K562 (cell line): ENCODE measurements at regions not wholly inside any gene's neighbourhood (a gene's known extent, or its start where the extent isn't known, plus 50 kb on each side); places are given as distances from the start of the nearest gene placed in this dataset.

ENCODE experiments used
- ATAC-seq: fragments of 200-7000 bp; cut with Tn5 transposase; 3 replicates; pipeline ENCODE4 v1.9.1; 2020; ENCODE audit warnings: moderate library complexity
- BruUV-seq: library from RNA; stranded (reverse); fragments of 400-500 nt; replicated peaks from 2 replicates; lab custom pipeline; 2021; lab: Mats Ljungman, UMichigan
- CTCF ChIA-PET: fragments of 300-600 bp; formaldehyde crosslinking; extraction: SDS; loops from one replicate; lab custom pipeline; 2021; ENCODE audit warnings: low intra/inter-chr PET ratio; lab: Yijun Ruan, JAX
- POLR2A ChIA-PET: fragments of 300-600, 350-650 bp; sonication (Branson Sonifier 250); formaldehyde crosslinking; extraction: SDS; loops from one replicate; lab custom pipeline; 2021; ENCODE audit warnings: antibody characterized with exemption, inconsistent platforms; lab: Yijun Ruan, JAX
- DNase-seq, 4 experiments: peaks; one replicate each; pipeline versions ENCODE4 v3.0.0 to v3.0.0-alpha.2; 2011 to 2018; ENCODE audit warnings: low spot score in 3 of 4, mixed read lengths in 3 of 4; ENCODE audit errors: extremely low read depth in 1 of 4
- FAIRE-seq: peaks from 2 replicates; lab custom pipeline; 2011; peaks lifted over from hg19 to GRCh38; lab: Jason Lieb, UNC
- H2AFZ ChIP-seq: 2 replicates; pipeline ENCODE4 v1.6.0; 2011; ENCODE audit warnings: low read depth, low read length, control low read depth, inconsistent platforms
- H3K27ac ChIP-seq: fragments of 200-600 bp; 3 replicates; pipeline ENCODE4 v1.8.0; 2011; ENCODE audit warnings: low read depth, mild to moderate bottlenecking, control low read depth, inconsistent platforms, low read length, moderate library complexity, mixed read lengths; ENCODE audit errors: extremely low read depth
- H3K27me3 ChIP-seq, 2 experiments: fragments of 300-600 bp in 1 of 2; 2 replicates in 1 of 2; 3 replicates in 1 of 2; pipeline versions ENCODE4 v1.6.0 to v1.8.0; 2011; ENCODE audit warnings: inconsistent platforms in 2 of 2, low read length in 2 of 2, mild to moderate bottlenecking in 1 of 2, mixed read lengths in 1 of 2, moderate library complexity in 1 of 2; ENCODE audit not compliant: control insufficient read depth in 2 of 2, insufficient read depth in 2 of 2
- H3K36me3 ChIP-seq: fragments of 300-600 bp; 3 replicates; pipeline ENCODE4 v1.8.0; 2011; ENCODE audit warnings: mild to moderate bottlenecking, low read length, inconsistent platforms; ENCODE audit not compliant: control insufficient read depth, insufficient read depth
- H3K4me1 ChIP-seq, 2 experiments: fragments of 200-600 bp in 1 of 2; replicated peaks in 1 of 2; 2 replicates in 1 of 2; 3 replicates in 1 of 2; pipeline versions ENCODE4 v1.5.1 to v1.8.0; 2011; ENCODE audit warnings: inconsistent platforms in 2 of 2, low read length in 2 of 2, mild to moderate bottlenecking in 1 of 2, mixed read lengths in 1 of 2, moderate library complexity in 1 of 2; ENCODE audit not compliant: control insufficient read depth in 2 of 2, insufficient read depth in 2 of 2
- H3K4me2 ChIP-seq: 2 replicates; pipeline ENCODE4 v1.6.1; 2011; ENCODE audit warnings: low read length, control low read depth, inconsistent platforms, mixed read lengths; ENCODE audit not compliant: insufficient read depth
- H3K4me3 ChIP-seq: fragments of 200-600 bp; sonication (generic), shearing (Covaris generic); 2 replicates; pipeline ENCODE4 v1.5.1; 2016; ENCODE audit warnings: control low read depth, inconsistent platforms
- H3K79me2 ChIP-seq: fragments of 200-600 bp; 3 replicates; pipeline ENCODE4 v1.8.0; 2011; ENCODE audit warnings: low read length, inconsistent platforms; ENCODE audit not compliant: control insufficient read depth, insufficient read depth
- H3K9ac ChIP-seq, 2 experiments: 2 replicates each; pipeline versions ENCODE4 v1.6.0 to v1.6.1; 2011; ENCODE audit warnings: low read depth in 2 of 2, low read length in 2 of 2, control low read depth in 1 of 2, inconsistent platforms in 1 of 2, mild to moderate bottlenecking in 1 of 2, mixed read lengths in 1 of 2; ENCODE audit not compliant: insufficient read depth in 1 of 2
- H3K9me1 ChIP-seq: one replicate; pipeline ENCODE4 v1.6.0; 2011; ENCODE audit warnings: inconsistent platforms, mild to moderate bottlenecking, low read length, moderate library complexity; ENCODE audit not compliant: control insufficient read depth, insufficient read depth
- H3K9me3 ChIP-seq: replicated peaks from 2 replicates; pipeline ENCODE4 v1.5.1; 2011; ENCODE audit warnings: low read depth, low read length, inconsistent platforms; ENCODE audit not compliant: control insufficient read depth, insufficient read depth
- H4K20me1 ChIP-seq: replicated peaks from 2 replicates; pipeline ENCODE4 v1.6.1; 2011; ENCODE audit warnings: low read length, inconsistent platforms, mixed read lengths; ENCODE audit not compliant: control insufficient read depth, insufficient read depth
- BRD4 ChIP-seq: fragments of 200-600 bp; sonication (generic); IDR thresholded peaks from 2 replicates; pipeline ENCODE4 v1.6.1; 2017; ENCODE audit warnings: inconsistent platforms
- HEY1 ChIP-seq: fragments of 250-450 bp; sonication (Bioruptor Pico); IDR thresholded peaks from 2 replicates; pipeline ENCODE4 v1.5.0; 2020; ENCODE audit warnings: mild to moderate bottlenecking, moderate library complexity, borderline replicate concordance
- IFI16 ChIP-seq: fragments of 250-450 bp; sonication (Bioruptor Pico); IDR thresholded peaks from 2 replicates; pipeline ENCODE4 v2.1.2; 2022; ENCODE audit warnings: mild to moderate bottlenecking, inconsistent platforms
- MXD1 ChIP-seq: fragments of 250-450 bp; sonication (Bioruptor Pico); IDR thresholded peaks from 2 replicates; pipeline ENCODE4 v1.8.0; 2021; ENCODE audit warnings: borderline replicate concordance, mild to moderate bottlenecking, moderate library complexity; ENCODE audit not compliant: poor library complexity, severe bottlenecking
- PBX2 ChIP-seq, 2 experiments: IDR thresholded peaks in 1 of 2; conservative IDR thresholded peaks in 1 of 2; 2 replicates each; pipeline ENCODE4 v1.6.1; 2016; ENCODE audit warnings: low read depth in 2 of 2, mild to moderate bottlenecking in 1 of 2, missing compliant biosample characterization in 1 of 2, missing genetic modification characterization in 1 of 2, moderate library complexity in 1 of 2
- PHF21A ChIP-seq: fragments of 450-650 bp; IDR thresholded peaks from 2 replicates; pipeline ENCODE4 v1.6.1; 2017; ENCODE audit warnings: low read depth, borderline replicate concordance
- SMAD1 ChIP-seq: fragments of 150-350 bp; IDR thresholded peaks from 2 replicates; pipeline ENCODE4 v1.6.1; 2014; ENCODE audit warnings: low read length, low read depth; ENCODE audit not compliant: partially characterized antibody
- TCF15 ChIP-seq: fragments of 250-450 bp; sonication (Bioruptor Pico); IDR thresholded peaks from 2 replicates; pipeline ENCODE4 v1.8.0; 2022; ENCODE audit warnings: moderate library complexity, mild to moderate bottlenecking, inconsistent platforms
- TRIM28 ChIP-seq: fragments of 450-650 bp; IDR thresholded peaks from 2 replicates; pipeline ENCODE4 v1.6.1; 2017
- ZKSCAN3 ChIP-seq: fragments of 250-450 bp; sonication (Bioruptor Pico); IDR thresholded peaks from 2 replicates; pipeline ENCODE4 v1.4.0; 2020
- ZNF146 ChIP-seq: IDR thresholded peaks from one replicate; pipeline ENCODE4 v1.6.1; 2018; ENCODE audit warnings: missing compliant biosample characterization; ENCODE audit not compliant: unreplicated experiment
- ZNF398 ChIP-seq: fragments of 250-450 bp; sonication (Bioruptor Pico); IDR thresholded peaks from 2 replicates; pipeline ENCODE4 v1.8.0; 2021; ENCODE audit warnings: moderate library complexity, mild to moderate bottlenecking, inconsistent platforms
- ZNF518B ChIP-seq: fragments of 250-450 bp; sonication (Bioruptor Pico); IDR thresholded peaks from 2 replicates; pipeline ENCODE4 v1.5.0; 2021; ENCODE audit warnings: mild to moderate bottlenecking, moderate library complexity
- WGBS: fragments of 100-300 bp; shearing (Covaris generic); methylation state at CpG from one replicate; pipeline ENCODE4 v1.1.6; 2016; ENCODE audit warnings: low coverage, mixed read lengths; ENCODE audit not compliant: insufficient coverage; ENCODE audit errors: missing lambda C conversion rate; 5-methylcytosine and 5-hydroxymethylcytosine counted together
- in situ Hi-C: fragments of 300-500 bp; cut with MboI; formaldehyde crosslinking; loops from 4 replicates; pipeline ENCODE4 v1.15.0; 2018; ENCODE audit warnings: inconsistent platforms, mixed read lengths
- intact Hi-C: fragments of 100-400 bp; cut with micrococcal nuclease; formaldehyde crosslinking; loops from 2 replicates; pipeline ENCODE4 v1.14.2; 2022

- Histone ChIP-seq H3K79me2 (no peaks in the 10 kb centered on the region), H3K27me3 (no peaks in the 10 kb centered on the region), H3K9me1 (no peaks in the 10 kb centered on the region), H3K4me2 (no peak overlapping the region), H4K20me1 (no peaks in the 10 kb centered on the region), H3K36me3 (no peaks in the 10 kb centered on the region), H3K4me3 (no peak overlapping the region), H3K9me3 (no peaks in the 10 kb centered on the region), H3K27ac (no peak overlapping the region), H3K4me1 (no peaks in the 10 kb centered on the region), H3K9ac (no peak overlapping the region), H2AFZ (no peak overlapping the region)
- BruUV-seq: no TSS peak
- ChIA-PET CTCF (no interaction called here), POLR2A (no interaction called here)
- 0% methylated on average over 7 of the region's 7 CpGs for WGBS
- intact Hi-C loops: no loop called here
- ATAC-seq (no peak), DNase-seq (no peak), FAIRE-seq (no peak)
- in situ Hi-C loops: no loop called here
- TF ChIP-seq PBX2 (CRISPR knock-in tag; IDR thresholded peaks at IDR 0.05; ENCODE audit: low read depth) (no peak), PBX2 (tag; conservative IDR thresholded peaks at IDR 0.05; ENCODE audit: low read depth) (no peak), TRIM28 (no peak), ZKSCAN3 (CRISPR knock-in tag) (no peak), MXD1 (CRISPR knock-in tag) (no peak), ZNF146 (CRISPR knock-in tag) (no peak), ZNF518B (CRISPR knock-in tag) (no peak), ZNF398 (CRISPR knock-in tag) (no peak), PHF21A (no peak), TCF15 (CRISPR knock-in tag) (no peak), SMAD1 (no peak), IFI16 (CRISPR knock-in tag) (no peak), HEY1 (no peak), BRD4 (no peak)
These were observed 398.2 kb upstream of the WWC1 start for GRCh38 chr5:167893271-167893670.
